Effector memory CD4-positive, alpha-beta T cell (primary cell): ENCODE measurements at regions not wholly inside any gene's neighbourhood (a gene's known extent, or its start where the extent isn't known, plus 50 kb on each side); places are given as distances from the start of the nearest gene placed in this dataset.

Experiments
- DNase-seq, 3 donors: peaks; one replicate each; pipeline ENCODE4 v3.0.0-alpha.2; 2020
- H3K27ac ChIP-seq: 2 replicates; pipeline ENCODE4 v1.7.0; 2013; ENCODE audit warnings: mild to moderate bottlenecking, low read length, moderate library complexity; ENCODE audit not compliant: insufficient read depth, poor library complexity, severe bottlenecking
- H3K27me3 ChIP-seq: replicated peaks from 2 replicates; pipeline ENCODE4 v1.7.0; 2013; ENCODE audit warnings: mild to moderate bottlenecking, low read length; ENCODE audit not compliant: insufficient read depth, control insufficient read depth, poor library complexity, severe bottlenecking
- H3K36me3 ChIP-seq: 2 replicates; pipeline ENCODE4 v1.7.0; 2013; ENCODE audit warnings: mild to moderate bottlenecking, low read length, moderate library complexity; ENCODE audit not compliant: control insufficient read depth, insufficient read depth
- H3K4me1 ChIP-seq: 2 replicates; pipeline ENCODE4 v1.7.0; 2013; ENCODE audit warnings: low read length, mild to moderate bottlenecking; ENCODE audit not compliant: control insufficient read depth, insufficient read depth, poor library complexity, severe bottlenecking
- H3K4me3 ChIP-seq: 2 replicates; pipeline ENCODE4 v1.7.0; 2013; ENCODE audit warnings: low read length, low read depth, mild to moderate bottlenecking; ENCODE audit not compliant: insufficient read depth, poor library complexity, severe bottlenecking
- H3K9me3 ChIP-seq: 2 replicates; pipeline ENCODE4 v1.7.0; 2013; ENCODE audit warnings: mild to moderate bottlenecking, low read length, moderate library complexity; ENCODE audit not compliant: control insufficient read depth

- no peak overlapping the region for H3K4me3 ChIP-seq
- no peak overlapping the region for H3K27ac ChIP-seq
- no peaks in the 10 kb centered on the region for H3K9me3 ChIP-seq
- no peaks in the 10 kb centered on the region for H3K27me3 ChIP-seq
- no peak for DNase-seq
- H3K36me3 ChIP-seq: no peaks in the 10 kb centered on the region
- H3K4me1 ChIP-seq: no peaks in the 10 kb centered on the region
These were observed 167.1 kb upstream of the STK17B start for GRCh38 chr2:196338440-196338839.

- Histone ChIP-seq H3K4me3 (no peak overlapping the region), H3K27me3 (no peaks in the 10 kb centered on the region), H3K4me1 (no peaks in the 10 kb centered on the region), H3K27ac (no peak overlapping the region), H3K36me3 (no peaks in the 10 kb centered on the region), H3K9me3 (no peaks in the 10 kb centered on the region)
- no peak for DNase-seq
These were observed 170.0 kb upstream of the STK17B start for GRCh38 chr2:196341277-196341841.

GRCh38 chr2:196344397-196344796 lies 173.0 kb upstream of the STK17B start:
- Histone ChIP-seq H3K27me3 (no peaks in the 10 kb centered on the region), H3K4me3 (no peak overlapping the region), H3K27ac (no peak overlapping the region), H3K9me3 (no peaks in the 10 kb centered on the region), H3K36me3 (no peaks in the 10 kb centered on the region), H3K4me1 (no peaks in the 10 kb centered on the region)
- no peak for DNase-seq

GRCh38 chr2:196353717-196354116 lies 182.3 kb upstream of the STK17B start:
- Histone ChIP-seq H3K27me3 (no peaks in the 10 kb centered on the region), H3K27ac (no peak overlapping the region), H3K9me3 (no peaks in the 10 kb centered on the region), H3K36me3 (no peaks in the 10 kb centered on the region), H3K4me1 (no peaks in the 10 kb centered on the region), H3K4me3 (no peak overlapping the region)
- no peak for DNase-seq

- H3K4me1 ChIP-seq: no peaks in the 10 kb centered on the region
- no peaks in the 10 kb centered on the region for H3K9me3 ChIP-seq
- DNase-seq: no peak
- no peaks in the 10 kb centered on the region for H3K27me3 ChIP-seq
- H3K27ac ChIP-seq: no peak overlapping the region
- H3K36me3 ChIP-seq: no peaks in the 10 kb centered on the region
- H3K4me3 ChIP-seq: no peak overlapping the region
These were observed 182.8 kb upstream of the STK17B start for GRCh38 chr2:196354186-196354585.

GRCh38 chr2:196356332-196356731 lies 185.0 kb upstream of the STK17B start:
- Histone ChIP-seq H3K27me3 (no peaks in the 10 kb centered on the region), H3K4me1 (no peaks in the 10 kb centered on the region), H3K4me3 (no peak overlapping the region), H3K36me3 (no peaks in the 10 kb centered on the region), H3K9me3 (no peaks in the 10 kb centered on the region), H3K27ac (no peak overlapping the region)
- no peak for DNase-seq

- no peaks in the 10 kb centered on the region for H3K36me3 ChIP-seq
- H3K9me3 ChIP-seq: no peaks in the 10 kb centered on the region
- H3K4me3 ChIP-seq: no peak overlapping the region
- no peaks in the 10 kb centered on the region for H3K27me3 ChIP-seq
- no peak for DNase-seq
- no peaks in the 10 kb centered on the region for H3K4me1 ChIP-seq
- H3K27ac ChIP-seq: no peak overlapping the region
These were observed 189.3 kb upstream of the STK17B start for GRCh38 chr2:196360650-196361049.

- no peak for DNase-seq
- H3K4me1 ChIP-seq: no peaks in the 10 kb centered on the region
- no peaks in the 10 kb centered on the region for H3K27me3 ChIP-seq
- H3K36me3 ChIP-seq: no peaks in the 10 kb centered on the region
- no peaks in the 10 kb centered on the region for H3K9me3 ChIP-seq
- no peak overlapping the region for H3K27ac ChIP-seq
- H3K4me3 ChIP-seq: no peak overlapping the region
These were observed 190.4 kb upstream of the STK17B start for GRCh38 chr2:196361606-196362326.

- Histone ChIP-seq H3K27me3 (no peaks in the 10 kb centered on the region), H3K9me3 (no peaks in the 10 kb centered on the region), H3K27ac (no peak overlapping the region), H3K4me1 (no peaks in the 10 kb centered on the region), H3K4me3 (no peak overlapping the region), H3K36me3 (no peaks in the 10 kb centered on the region)
- DNase-seq: no peak
These were observed 191.7 kb upstream of the STK17B start for GRCh38 chr2:196362973-196363549.

GRCh38 chr2:196365145-196365544 lies 193.8 kb upstream of the STK17B start:
- no peaks in the 10 kb centered on the region for H3K9me3 ChIP-seq
- H3K27ac ChIP-seq: no peak overlapping the region
- no peaks in the 10 kb centered on the region for H3K36me3 ChIP-seq
- no peak overlapping the region for H3K4me3 ChIP-seq
- no peaks in the 10 kb centered on the region for H3K4me1 ChIP-seq
- no peaks in the 10 kb centered on the region for H3K27me3 ChIP-seq
- DNase-seq: no peak
